Stomach (tissue), 8 donors: ENCODE measurements at regions not wholly inside any gene's neighbourhood (a gene's known extent, or its start where the extent isn't known, plus 50 kb on each side); places are given as distances from the start of the nearest gene placed in this dataset.

Source experiments
- DNase-seq, 2 donors: peaks; one replicate each; pipeline versions ENCODE4 v3.0.0 to v3.0.0-alpha.2; 2013 to 2019
- H3K27ac ChIP-seq, 5 donors: fragments of 200-600 bp in 4 of 5; sonication (generic) in 4 of 5; one replicate each; pipeline ENCODE4 v1.5.1; 2013 to 2019; ENCODE audit warnings: mild to moderate bottlenecking in 1 of 5, moderate library complexity in 1 of 5
- H3K27me3 ChIP-seq, 3 donors: fragments of 200-600 bp; sonication (generic); one replicate each; pipeline ENCODE4 v1.5.1; 2017 to 2019; ENCODE audit warnings: mixed run types in 1 of 3
- H3K36me3 ChIP-seq, 4 donors: fragments of 200-600 bp; sonication (generic); 1 replicate in 3 of 4; 2 replicates in 1 of 4; pipeline ENCODE4 v1.5.1; 2016 to 2019
- H3K4me1 ChIP-seq, 4 donors: fragments of 200-600 bp; sonication (generic); one replicate each; pipeline ENCODE4 v1.5.1; 2016 to 2019
- H3K4me3 ChIP-seq, 4 donors: fragments of 200-600 bp; sonication (generic) in 3 of 4; one replicate each; pipeline ENCODE4 v1.5.1; 2016 to 2019; ENCODE audit warnings: mild to moderate bottlenecking in 1 of 4
- H3K9me3 ChIP-seq, 4 donors: fragments of 200-600 bp; sonication (generic); one replicate each; pipeline ENCODE4 v1.5.1; 2016 to 2019
- CTCF ChIP-seq, 7 experiments: fragments of 450-650 bp in 4 of 7; fragments of 200-600 bp in 3 of 7; sonication (generic) in 3 of 7; IDR thresholded peaks; one replicate each; pipeline ENCODE4 v1.5.1; 2016 to 2019; ENCODE audit warnings: antibody characterized with exemption in 7 of 7, control low read depth in 2 of 7, mild to moderate bottlenecking in 1 of 7
- EP300 ChIP-seq: sonication (generic); formaldehyde crosslinking; IDR thresholded peaks from one replicate; pipeline ENCODE4 v1.6.1; 2017; ENCODE audit warnings: antibody characterized with exemption
- POLR2A ChIP-seq, 4 donors: fragments of 450-650 bp; IDR thresholded peaks; one replicate each; pipeline ENCODE4 v1.6.1; 2016; ENCODE audit warnings: antibody characterized with exemption in 4 of 4, control low read depth in 2 of 4, mild to moderate bottlenecking in 1 of 4, moderate library complexity in 1 of 4
- POLR2AphosphoS5 ChIP-seq, 3 donors: sonication (generic); formaldehyde crosslinking; IDR thresholded peaks; one replicate each; pipeline ENCODE4 v1.6.1; 2016; ENCODE audit warnings: antibody characterized with exemption in 3 of 3
- WGBS, 5 donors: extraction: QIAGEN DNeasy Blood & Tissue Kit in 3 of 5; methylation state at CpG; one replicate each; pipeline versions ENCODE4 v1.1.5 to v1.1.7; 2013 to 2018; 5-methylcytosine and 5-hydroxymethylcytosine counted together
- intact Hi-C: fragments of 100-400 bp; cut with DNase I; formaldehyde crosslinking; loops from one replicate; pipeline ENCODE4 v1.15.1; 2023; ENCODE audit warnings: low total_unique reads
- donor health status: healthy with polysubstance abuse.
- donor health status: Bipolar disorder and iron deficiency.
- donor health status: healthy.

GRCh38 chrX:42686706-42687105, 91.3 kb downstream of the PPP1R2C start:
- H3K4me3 ChIP-seq: no peak overlapping the region
- no peaks in the 10 kb centered on the region for H3K4me1 ChIP-seq
- no peak overlapping the region for H3K27ac ChIP-seq
- no peak for TF ChIP-seq CTCF (IDR thresholded peaks at IDR 0.05)
- no peak for TF ChIP-seq POLR2AphosphoS5 (IDR thresholded peaks at IDR 0.05)
- TF ChIP-seq EP300: no peak
- no peak for TF ChIP-seq POLR2A (IDR thresholded peaks at IDR 0.05)
- no peaks in the 10 kb centered on the region for H3K36me3 ChIP-seq
- 76 to 100% (median 90%) methylated on average over 2 of the region's 2 CpGs for WGBS, 5 donors
- H3K9me3 ChIP-seq: no peaks in the 10 kb centered on the region
- intact Hi-C loops: no loop called here
- no peaks in the 10 kb centered on the region for H3K27me3 ChIP-seq
- DNase-seq: no peak

- DNase-seq: no peak
- Histone ChIP-seq H3K4me1 (no peaks in the 10 kb centered on the region), H3K27ac (no peak overlapping the region), H3K36me3 (no peaks in the 10 kb centered on the region), H3K27me3 (no peaks in the 10 kb centered on the region), H3K4me3 (no peak overlapping the region), H3K9me3 (no peaks in the 10 kb centered on the region)
- WGBS, 5 donors: 37 to 79% (median 64%) methylated on average over 1 of the region's 1 CpG
- intact Hi-C loops: no loop called here
- no peak for TF ChIP-seq POLR2AphosphoS5 (IDR thresholded peaks at IDR 0.05)
- TF ChIP-seq CTCF (IDR thresholded peaks at IDR 0.05): no peak
- TF ChIP-seq POLR2A (IDR thresholded peaks at IDR 0.05): no peak
- TF ChIP-seq EP300: no peak
These were observed 91.7 kb downstream of the PPP1R2C start for GRCh38 chrX:42686296-42686695.

- Histone ChIP-seq H3K4me1 (peaks cover 0 to 10% (median 0%) of the 10 kb centered on the region in 4 donors), H3K27ac (no peak overlapping the region), H3K9me3 (no peaks in the 10 kb centered on the region), H3K4me3 (no peak overlapping the region), H3K36me3 (no peaks in the 10 kb centered on the region), H3K27me3 (no peaks in the 10 kb centered on the region)
- DNase-seq: no peak
- intact Hi-C loops: no loop called here
- TF ChIP-seq CTCF (IDR thresholded peaks at IDR 0.05) (no peak), EP300 (no peak), POLR2AphosphoS5 (IDR thresholded peaks at IDR 0.05) (no peak), POLR2A (IDR thresholded peaks at IDR 0.05) (no peak)
- WGBS, 5 donors: 70 to 92% (median 82%) methylated on average over 2 of the region's 2 CpGs
These were observed 93.9 kb downstream of the PPP1R2C start for GRCh38 chrX:42684065-42684464.

GRCh38 chrX:42680666-42681065, 97.3 kb downstream of the PPP1R2C start:
- H3K36me3 ChIP-seq: no peaks in the 10 kb centered on the region
- TF ChIP-seq CTCF (IDR thresholded peaks at IDR 0.05): no peak
- TF ChIP-seq POLR2A (IDR thresholded peaks at IDR 0.05): no peak
- H3K4me3 ChIP-seq: no peak overlapping the region
- DNase-seq: peak in 1 of 2 donors; percentile 33
- H3K27ac ChIP-seq: peak overlapping the region in 1 of 5 donors; percentile 26
- H3K27me3 ChIP-seq: no peaks in the 10 kb centered on the region
- intact Hi-C loops: no loop called here
- 17 to 45% (median 30%) methylated on average over 2 of the region's 2 CpGs for WGBS, 5 donors
- H3K9me3 ChIP-seq: no peaks in the 10 kb centered on the region
- peaks cover 0 to 10% (median 0%) of the 10 kb centered on the region in 4 donors for H3K4me1 ChIP-seq
